Suprapubic skin (tissue), 4 donors: ENCODE measurements at regions not wholly inside any gene's neighbourhood (a gene's known extent, or its start where the extent isn't known, plus 50 kb on each side); places are given as distances from the start of the nearest gene placed in this dataset.
"Not testable (repeated sequence)": the region's sequence is repeated elsewhere in the genome, so short reads cannot be mapped to it uniquely, and the experiment has no call there.

Experiments
- DNase-seq, 2 donors: peaks; one replicate each; pipeline ENCODE4 v3.0.0-alpha.2; 2019; ENCODE audit warnings: low spot score in 2 of 2
- H3K27ac ChIP-seq: fragments of 200-600 bp; sonication (generic); one replicate; pipeline ENCODE4 v1.5.1; 2019
- H3K27me3 ChIP-seq: fragments of 200-600 bp; sonication (generic); one replicate; pipeline ENCODE4 v1.5.1; 2019
- H3K36me3 ChIP-seq: fragments of 200-600 bp; sonication (generic); one replicate; pipeline ENCODE4 v1.5.1; 2019
- H3K4me1 ChIP-seq: fragments of 200-600 bp; sonication (generic); one replicate; pipeline ENCODE4 v1.5.1; 2019
- H3K4me3 ChIP-seq: fragments of 200-600 bp; sonication (generic); one replicate; pipeline ENCODE4 v1.5.1; 2019; ENCODE audit warnings: mild to moderate bottlenecking
- H3K9me3 ChIP-seq: fragments of 200-600 bp; sonication (generic); one replicate; pipeline ENCODE4 v1.5.1; 2019
- CTCF ChIP-seq, 2 donors: fragments of 200-600 bp in 1 of 2; fragments of 450-650 bp in 1 of 2; sonication (generic) in 1 of 2; IDR thresholded peaks; one replicate each; pipeline ENCODE4 v1.5.1; 2016 to 2019; ENCODE audit warnings: antibody characterized with exemption in 2 of 2, mild to moderate bottlenecking in 1 of 2, moderate library complexity in 1 of 2
- EP300 ChIP-seq: sonication (generic); formaldehyde crosslinking; IDR thresholded peaks from one replicate; pipeline ENCODE4 v1.6.1; 2017; ENCODE audit warnings: antibody characterized with exemption
- POLR2A ChIP-seq, 2 donors: fragments of 450-650 bp; IDR thresholded peaks; one replicate each; pipeline ENCODE4 v1.6.1; 2017; ENCODE audit warnings: antibody characterized with exemption in 2 of 2, mild to moderate bottlenecking in 2 of 2, moderate library complexity in 2 of 2
- POLR2AphosphoS5 ChIP-seq, 3 donors: sonication (generic); formaldehyde crosslinking; IDR thresholded peaks; one replicate each; pipeline ENCODE4 v1.6.1; 2017; ENCODE audit warnings: antibody characterized with exemption in 3 of 3
- WGBS: methylation state at CpG from one replicate; pipeline ENCODE4 v1.1.5; 2018; 5-methylcytosine and 5-hydroxymethylcytosine counted together

- Histone ChIP-seq H3K4me1 (no peaks in the 10 kb centered on the region), H3K4me3 (no peak overlapping the region), H3K9me3 (peaks cover 4% of the 10 kb centered on the region), H3K36me3 (no peaks in the 10 kb centered on the region), H3K27me3 (no peaks in the 10 kb centered on the region), H3K27ac (no peak overlapping the region)
- 88% methylated on average over 2 of the region's 2 CpGs for WGBS
- DNase-seq: no peak
- TF ChIP-seq CTCF (IDR thresholded peaks at IDR 0.05) (no peak), POLR2A (IDR thresholded peaks at IDR 0.05) (no peak), EP300 (no peak), POLR2AphosphoS5 (IDR thresholded peaks at IDR 0.05) (no peak)
Measured at GRCh38 chr10:8163824-8164223, 109.3 kb downstream of the GATA3 start.

GRCh38 chr10:8164640-8165039, 110.2 kb downstream of the GATA3 start:
- H3K27ac ChIP-seq, H3K36me3 ChIP-seq, DNase-seq, H3K27me3 ChIP-seq, H3K4me1 ChIP-seq, H3K9me3 ChIP-seq, H3K4me3 ChIP-seq: not testable (repeated sequence)
- 97% methylated on average over 1 of the region's 1 CpG for WGBS

GRCh38 chr10:8168836-8169235, 114.3 kb downstream of the GATA3 start:
- Histone ChIP-seq H3K27ac (no peak overlapping the region), H3K4me1 (no peaks in the 10 kb centered on the region), H3K27me3 (no peaks in the 10 kb centered on the region), H3K9me3 (peaks cover 4% of the 10 kb centered on the region), H3K4me3 (no peak overlapping the region), H3K36me3 (no peaks in the 10 kb centered on the region)
- DNase-seq: no peak
- TF ChIP-seq POLR2AphosphoS5 (IDR thresholded peaks at IDR 0.05) (no peak), POLR2A (IDR thresholded peaks at IDR 0.05) (no peak), CTCF (IDR thresholded peaks at IDR 0.05) (no peak), EP300 (no peak)

- 86% methylated on average over 2 of the region's 2 CpGs for WGBS
- TF ChIP-seq CTCF (IDR thresholded peaks at IDR 0.05): no peak
- TF ChIP-seq EP300: no peak
- no peak for TF ChIP-seq POLR2AphosphoS5 (IDR thresholded peaks at IDR 0.05)
- no peak for TF ChIP-seq POLR2A (IDR thresholded peaks at IDR 0.05)
- Histone ChIP-seq H3K27me3 (no peaks in the 10 kb centered on the region), H3K9me3 (peaks cover 4% of the 10 kb centered on the region), H3K4me3 (no peak overlapping the region), H3K27ac (no peak overlapping the region), H3K36me3 (no peaks in the 10 kb centered on the region), H3K4me1 (no peaks in the 10 kb centered on the region)
- no peak for DNase-seq
Measured at GRCh38 chr10:8171008-8171407, 116.5 kb downstream of the GATA3 start.

GRCh38 chr10:8172604-8173003, 118.1 kb downstream of the GATA3 start:
- WGBS: 93% methylated on average over 7 of the region's 7 CpGs
- DNase-seq: no peak
- Histone ChIP-seq H3K9me3 (peaks cover 4% of the 10 kb centered on the region), H3K27me3 (no peaks in the 10 kb centered on the region), H3K36me3 (no peaks in the 10 kb centered on the region), H3K4me3 (no peak overlapping the region), H3K27ac (no peak overlapping the region), H3K4me1 (no peaks in the 10 kb centered on the region)
- TF ChIP-seq EP300: no peak
- TF ChIP-seq POLR2AphosphoS5 (IDR thresholded peaks at IDR 0.05): no peak
- no peak for TF ChIP-seq CTCF (IDR thresholded peaks at IDR 0.05)

- no peak for TF ChIP-seq CTCF (IDR thresholded peaks at IDR 0.05)
- TF ChIP-seq EP300: no peak
- no peak for TF ChIP-seq POLR2AphosphoS5 (IDR thresholded peaks at IDR 0.05)
- no peak for TF ChIP-seq POLR2A (IDR thresholded peaks at IDR 0.05)
- WGBS: 72% methylated on average over 4 of the region's 4 CpGs
- no peak for DNase-seq
- no peak overlapping the region for H3K27ac ChIP-seq
- no peaks in the 10 kb centered on the region for H3K4me1 ChIP-seq
- H3K36me3 ChIP-seq: no peaks in the 10 kb centered on the region
- H3K4me3 ChIP-seq: no peak overlapping the region
- no peaks in the 10 kb centered on the region for H3K27me3 ChIP-seq
- H3K9me3 ChIP-seq: no peaks in the 10 kb centered on the region
Measured at GRCh38 chr10:8173243-8173865, 118.9 kb downstream of the GATA3 start.
